Calu3 (cell line): ENCODE measurements at regions not wholly inside any gene's neighbourhood (a gene's known extent, or its start where the extent isn't known, plus 50 kb on each side); places are given as distances from the start of the nearest gene placed in this dataset.

ENCODE experiments used
- BruUV-seq: library from RNA; stranded (reverse); fragments of 400-500 nt; replicated peaks from 2 replicates; lab custom pipeline; 2021; lab: Mats Ljungman, UMichigan
- CTCF ChIA-PET: fragments of 300-600 bp; sonication (Branson Sonifier 250); formaldehyde crosslinking; loops from one replicate; lab custom pipeline; 2022; ENCODE audit warnings: antibody characterized with exemption; lab: Charles Lee
- DNase-seq: peaks from one replicate; pipeline ENCODE4 v3.0.0; 2022
- H3K27ac Mint-ChIP-seq: one replicate; pipeline ENCODE4 v1.8.0; 2022; ENCODE audit warnings: mixed read lengths; ENCODE audit not compliant: unreplicated experiment
- H3K27me3 Mint-ChIP-seq: one replicate; pipeline ENCODE4 v1.8.0; 2022; ENCODE audit warnings: mixed read lengths; ENCODE audit not compliant: unreplicated experiment
- H3K36me3 Mint-ChIP-seq: one replicate; pipeline ENCODE4 v1.8.0; 2022; ENCODE audit warnings: mild to moderate bottlenecking, moderate library complexity, mixed read lengths; ENCODE audit not compliant: insufficient read depth, unreplicated experiment
- H3K4me1 Mint-ChIP-seq: one replicate; pipeline ENCODE4 v1.8.0; 2022; ENCODE audit warnings: mild to moderate bottlenecking, low read depth, mixed read lengths; ENCODE audit not compliant: unreplicated experiment
- H3K4me3 Mint-ChIP-seq: one replicate; pipeline ENCODE4 v1.8.0; 2022; ENCODE audit warnings: mild to moderate bottlenecking, low read depth, moderate library complexity, mixed read lengths; ENCODE audit not compliant: unreplicated experiment
- H3K9me3 Mint-ChIP-seq: one replicate; pipeline ENCODE4 v1.8.0; 2022; ENCODE audit warnings: low read depth, mixed read lengths; ENCODE audit not compliant: unreplicated experiment
- CTCF ChIP-seq: fragments of 200-600 bp; IDR thresholded peaks from one replicate; pipeline ENCODE4 v1.8.0; 2022; ENCODE audit warnings: antibody characterized with exemption; ENCODE audit not compliant: unreplicated experiment
- intact Hi-C: fragments of 100-400 bp; cut with micrococcal nuclease; formaldehyde crosslinking; loops from one replicate; pipeline ENCODE4 v1.10.0; 2022; ENCODE audit not compliant: unreplicated experiment

GRCh38 chr13:47250146-47250545 is 353.3 kb upstream of the HTR2A start:
- H3K36me3 Mint-ChIP-seq = no peaks in the 10 kb centered on the region
- no TSS peak for BruUV-seq

DNA sequence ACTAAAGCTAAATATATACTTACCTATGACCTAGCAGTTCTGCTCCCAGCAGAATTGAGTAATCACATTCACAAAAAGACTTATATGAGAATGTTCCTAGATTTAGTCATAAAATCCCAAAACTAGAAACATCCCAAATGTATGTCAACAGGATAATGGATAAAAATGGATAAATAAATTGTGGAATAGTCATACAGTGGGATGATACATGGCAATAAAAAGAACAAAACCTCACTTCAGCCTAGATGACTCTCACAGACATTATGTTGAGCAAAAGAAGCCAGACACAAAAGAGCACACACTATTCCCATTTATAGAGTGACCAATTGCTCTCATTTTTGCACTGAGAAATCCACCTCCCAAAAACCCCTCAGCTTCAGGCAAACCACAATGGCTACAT is 352.4 kb upstream of the HTR2A start:
- Mint-ChIP-seq H3K27ac (no peak overlapping the region), H3K36me3 (no peaks in the 10 kb centered on the region), H3K4me1 (peaks cover 10% of the 10 kb centered on the region), H3K27me3 (no peaks in the 10 kb centered on the region), H3K4me3 (no peak overlapping the region), H3K9me3 (no peaks in the 10 kb centered on the region)
- intact Hi-C loops = no loop called here
- no TSS peak for BruUV-seq
- CTCF ChIA-PET = no interaction called here
- no peak for TF ChIP-seq CTCF
- DNase-seq = no peak

More at GRCh38 chr13:47250146-47250545, 353.3 kb upstream of the HTR2A start:
- intact Hi-C loops = no loop called here
- no peaks in the 10 kb centered on the region for H3K27me3 Mint-ChIP-seq
- H3K9me3 Mint-ChIP-seq = no peaks in the 10 kb centered on the region
- no peak for DNase-seq
- no peak overlapping the region for H3K4me3 Mint-ChIP-seq
- CTCF ChIA-PET = no interaction called here
- H3K4me1 Mint-ChIP-seq = peaks cover 1% of the 10 kb centered on the region
- H3K27ac Mint-ChIP-seq = no peak overlapping the region
- no peak for TF ChIP-seq CTCF

DNA sequence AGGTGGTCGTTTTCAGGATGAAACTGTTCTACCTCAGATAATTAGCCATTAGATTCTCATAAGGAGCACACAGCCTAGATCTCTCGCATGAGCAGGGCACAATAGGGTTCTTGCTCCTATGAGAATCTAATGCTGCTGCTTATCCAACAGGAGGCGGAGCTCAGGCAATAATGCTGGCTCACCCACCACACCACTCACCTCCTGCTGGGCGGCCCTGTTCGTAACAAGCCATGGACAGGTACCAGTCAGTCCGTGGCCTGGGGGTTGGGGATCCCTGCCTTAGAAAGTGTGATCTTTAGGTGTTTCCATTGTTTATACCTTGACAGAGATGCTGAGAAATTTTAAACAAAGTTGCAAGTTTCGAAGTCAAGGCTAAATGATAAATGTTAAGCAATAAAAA is 344.6 kb upstream of the HTR2A start:
- Mint-ChIP-seq H3K27ac (no peak overlapping the region), H3K36me3 (no peaks in the 10 kb centered on the region), H3K4me3 (no peak overlapping the region), H3K27me3 (no peaks in the 10 kb centered on the region), H3K4me1 (peaks cover 11% of the 10 kb centered on the region), H3K9me3 (no peaks in the 10 kb centered on the region)
- intact Hi-C loops = no loop called here
- no TSS peak for BruUV-seq
- CTCF ChIA-PET = no interaction called here
- no peak for DNase-seq
- no peak for TF ChIP-seq CTCF

GRCh38 chr13:47239025-47239424 is 342.2 kb upstream of the HTR2A start:
- Mint-ChIP-seq H3K27me3 (no peaks in the 10 kb centered on the region), H3K4me3 (no peak overlapping the region), H3K9me3 (no peaks in the 10 kb centered on the region), H3K27ac (no peak overlapping the region), H3K36me3 (no peaks in the 10 kb centered on the region), H3K4me1 (no peaks in the 10 kb centered on the region)
- TF ChIP-seq CTCF = no peak
- no TSS peak for BruUV-seq
- CTCF ChIA-PET = no interaction called here
- DNase-seq = no peak
- intact Hi-C loops = no loop called here
